ENCODE measurements at regions not wholly inside any gene's neighbourhood (a gene's known extent, or its start where the extent isn't known, plus 50 kb on each side); places are given as distances from the start of the nearest gene placed in this dataset.

DNA sequence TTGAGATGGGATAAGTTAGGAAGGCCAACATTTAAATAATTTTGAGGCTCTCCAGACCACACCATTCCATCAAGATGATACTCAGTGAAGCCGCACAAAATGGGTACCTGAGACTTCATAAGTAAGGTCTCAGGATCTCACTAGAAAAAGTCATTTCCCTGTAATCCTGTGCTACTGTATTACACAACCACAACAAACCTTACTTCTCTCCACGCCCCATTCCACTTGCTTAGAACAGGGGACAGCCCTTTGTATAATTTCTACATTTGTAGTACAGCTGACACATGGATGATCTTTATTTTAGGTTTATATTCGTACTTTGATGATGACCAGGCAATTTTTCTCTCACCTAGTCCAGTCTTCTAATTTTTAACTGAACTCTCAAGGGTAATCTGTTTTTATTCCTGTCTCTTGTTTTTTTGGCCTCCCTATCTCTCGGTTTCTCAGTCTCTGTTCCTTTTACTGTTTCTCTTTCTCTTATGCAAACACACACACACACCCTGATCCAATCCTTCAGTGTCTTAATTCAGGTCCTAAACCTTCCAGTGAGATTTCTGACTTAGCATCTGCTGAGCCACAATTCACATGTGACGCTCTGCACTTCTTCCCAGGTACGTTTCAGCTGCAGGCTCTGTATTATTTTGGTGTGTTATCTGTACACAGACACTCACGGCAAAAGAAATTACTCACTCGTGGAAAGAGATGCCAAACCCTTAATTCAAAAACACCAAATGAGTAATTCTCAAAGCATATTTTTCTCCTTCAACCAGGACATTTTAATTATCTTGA is 223.2 kb upstream of the THBS1 start:
- no peaks in the 10 kb centered on the region for H3K9me3 Mint-ChIP-seq (ENCODE audit: unreplicated experiment)
- Histone ChIP-seq H3K36me3 (ENCODE audit: insufficient read depth, low read length) (no peaks in the 10 kb centered on the region), H3K9ac (ENCODE audit: low read length) (no peak overlapping the region), H3K4me1 (ENCODE audit: insufficient read depth, low read length) (peaks cover 24% of the 10 kb centered on the region), H4K20me1 (ENCODE audit: insufficient read depth, low read length) (no peaks in the 10 kb centered on the region), H3K27ac (ENCODE audit: low read depth, low read length) (no peak overlapping the region), H3K4me2 (ENCODE audit: low read length) (peak overlapping the region; percentile 6), H3K9me3 (ENCODE audit: insufficient read depth, low read depth, low read length) (no peaks in the 10 kb centered on the region), H3K27me3 (ENCODE audit: insufficient read depth, low read length) (no peaks in the 10 kb centered on the region), H2AFZ (ENCODE audit: low read depth, low read length) (no peak overlapping the region), H3K79me2 (ENCODE audit: insufficient read depth, low read length) (no peaks in the 10 kb centered on the region), H3K4me3 (ENCODE audit: insufficient read depth, low read depth, low read length) (no peak overlapping the region)
- no peaks in the 10 kb centered on the region for H3K36me3 Mint-ChIP-seq (ENCODE audit: low read depth, unreplicated experiment)
- FAIRE-seq (peak; percentile 43), DNase-seq (ENCODE audit: low read depth) (peak; percentile 26)
- H3K27me3 Mint-ChIP-seq (ENCODE audit: low read depth, unreplicated experiment) = peaks cover 2% of the 10 kb centered on the region
- H3K27ac Mint-ChIP-seq (ENCODE audit: unreplicated experiment) = no peak overlapping the region
- peaks cover 8% of the 10 kb centered on the region for H3K4me1 Mint-ChIP-seq (ENCODE audit: low read depth, unreplicated experiment)
- TF ChIP-seq, protein P1, sequence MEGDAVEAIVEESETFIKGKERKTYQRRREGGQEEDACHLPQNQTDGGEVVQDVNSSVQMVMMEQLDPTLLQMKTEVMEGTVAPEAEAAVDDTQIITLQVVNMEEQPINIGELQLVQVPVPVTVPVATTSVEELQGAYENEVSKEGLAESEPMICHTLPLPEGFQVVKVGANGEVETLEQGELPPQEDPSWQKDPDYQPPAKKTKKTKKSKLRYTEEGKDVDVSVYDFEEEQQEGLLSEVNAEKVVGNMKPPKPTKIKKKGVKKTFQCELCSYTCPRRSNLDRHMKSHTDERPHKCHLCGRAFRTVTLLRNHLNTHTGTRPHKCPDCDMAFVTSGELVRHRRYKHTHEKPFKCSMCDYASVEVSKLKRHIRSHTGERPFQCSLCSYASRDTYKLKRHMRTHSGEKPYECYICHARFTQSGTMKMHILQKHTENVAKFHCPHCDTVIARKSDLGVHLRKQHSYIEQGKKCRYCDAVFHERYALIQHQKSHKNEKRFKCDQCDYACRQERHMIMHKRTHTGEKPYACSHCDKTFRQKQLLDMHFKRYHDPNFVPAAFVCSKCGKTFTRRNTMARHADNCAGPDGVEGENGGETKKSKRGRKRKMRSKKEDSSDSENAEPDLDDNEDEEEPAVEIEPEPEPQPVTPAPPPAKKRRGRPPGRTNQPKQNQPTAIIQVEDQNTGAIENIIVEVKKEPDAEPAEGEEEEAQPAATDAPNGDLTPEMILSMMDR (IDR thresholded peaks at IDR 0.05; ENCODE audit: insufficient read depth, low read depth, low read length) = no peak
- TF ChIP-seq EZH2 (IDR thresholded peaks at IDR 0.05; ENCODE audit: insufficient read depth, low read length) = no peak
- H3K4me3 Mint-ChIP-seq (ENCODE audit: unreplicated experiment) = no peak overlapping the region

DNA sequence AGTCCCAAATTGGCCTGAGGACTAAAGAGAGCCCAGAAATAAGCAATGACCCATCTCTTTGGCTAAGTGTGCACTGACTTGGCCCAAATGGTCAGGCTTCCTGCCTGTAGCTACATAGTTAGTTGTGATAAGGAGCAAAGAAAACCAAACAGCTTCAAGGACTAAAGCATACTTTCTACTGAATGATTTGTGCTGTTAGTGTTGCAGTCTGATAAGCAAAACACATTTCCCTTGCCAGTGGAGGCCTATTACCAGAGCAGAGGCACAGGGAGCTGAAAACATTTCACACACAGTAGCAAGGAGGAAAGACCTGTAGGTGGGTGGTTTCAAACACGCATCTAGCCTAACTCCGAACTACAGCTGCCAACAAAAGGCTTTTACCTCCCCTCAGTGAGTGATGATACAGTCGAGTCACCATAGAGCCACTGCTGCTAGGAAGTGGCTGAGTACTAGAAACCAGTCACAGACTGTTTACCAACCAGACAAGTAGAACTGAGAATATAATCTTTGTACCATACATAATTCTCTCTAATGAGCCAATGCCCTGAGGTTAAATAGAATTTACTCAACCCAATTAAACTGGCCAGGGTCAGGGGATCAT is 222.3 kb upstream of the THBS1 start:
- Mint-ChIP-seq H3K9me3 (ENCODE audit: unreplicated experiment) (no peaks in the 10 kb centered on the region), H3K4me3 (ENCODE audit: unreplicated experiment) (no peak overlapping the region), H3K27ac (ENCODE audit: unreplicated experiment) (no peak overlapping the region), H3K4me1 (ENCODE audit: low read depth, unreplicated experiment) (peaks cover 8% of the 10 kb centered on the region), H3K36me3 (ENCODE audit: low read depth, unreplicated experiment) (no peaks in the 10 kb centered on the region), H3K27me3 (ENCODE audit: low read depth, unreplicated experiment) (peaks cover under 1% of the 10 kb centered on the region)
- H3K9ac ChIP-seq (ENCODE audit: low read length) = peak overlapping the region; percentile 20
- peak overlapping the region; percentile 6 for H3K4me2 ChIP-seq (ENCODE audit: low read length)
- peak; percentile 37 for FAIRE-seq
- no peaks in the 10 kb centered on the region for H4K20me1 ChIP-seq (ENCODE audit: insufficient read depth, low read length)
- H3K27ac ChIP-seq (ENCODE audit: low read depth, low read length) = peak overlapping the region; percentile 33
- no peak overlapping the region for H3K4me3 ChIP-seq (ENCODE audit: insufficient read depth, low read depth, low read length)
- H3K4me1 ChIP-seq (ENCODE audit: insufficient read depth, low read length) = peaks cover 31% of the 10 kb centered on the region
- DNase-seq (ENCODE audit: low read depth) = peak; percentile 89
- H3K79me2 ChIP-seq (ENCODE audit: insufficient read depth, low read length) = no peaks in the 10 kb centered on the region
- H2AFZ ChIP-seq (ENCODE audit: low read depth, low read length) = no peak overlapping the region
- no peaks in the 10 kb centered on the region for H3K27me3 ChIP-seq (ENCODE audit: insufficient read depth, low read length)
- H3K9me3 ChIP-seq (ENCODE audit: insufficient read depth, low read depth, low read length) = no peaks in the 10 kb centered on the region
- TF ChIP-seq, protein P1 (IDR thresholded peaks at IDR 0.05; ENCODE audit: insufficient read depth, low read depth, low read length) = no peak
- TF ChIP-seq EZH2 (IDR thresholded peaks at IDR 0.05; ENCODE audit: insufficient read depth, low read length) = no peak
- no peaks in the 10 kb centered on the region for H3K36me3 ChIP-seq (ENCODE audit: insufficient read depth, low read length)

DNA sequence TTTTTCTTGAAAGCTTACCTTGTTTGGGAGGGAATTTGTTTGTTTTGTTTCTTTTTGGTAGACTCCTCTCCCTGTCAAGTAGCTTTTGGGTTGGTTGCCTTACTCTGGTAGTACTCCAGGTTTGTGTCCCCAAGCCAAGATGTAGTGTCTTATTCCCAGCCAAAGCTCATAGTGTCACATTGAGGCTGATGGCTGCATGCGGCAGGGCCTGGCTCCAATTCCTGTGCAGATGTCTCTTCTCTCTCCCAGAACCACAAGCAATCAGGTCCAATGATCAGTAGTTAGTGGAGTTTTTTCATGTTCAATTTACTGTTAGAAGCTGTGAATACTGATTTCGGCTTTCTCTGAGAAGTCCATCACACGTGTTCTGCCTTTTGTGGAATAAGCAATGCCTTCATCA is 221.1 kb upstream of the THBS1 start:
- FAIRE-seq (no peak), DNase-seq (ENCODE audit: low read depth) (no peak)
- H3K9ac ChIP-seq (ENCODE audit: low read length) = no peak overlapping the region
- no peak overlapping the region for H3K4me2 ChIP-seq (ENCODE audit: low read length)
- Mint-ChIP-seq H3K27me3 (ENCODE audit: low read depth, unreplicated experiment) (peaks cover 2% of the 10 kb centered on the region), H3K4me1 (ENCODE audit: low read depth, unreplicated experiment) (peaks cover 8% of the 10 kb centered on the region), H3K36me3 (ENCODE audit: low read depth, unreplicated experiment) (no peaks in the 10 kb centered on the region), H3K4me3 (ENCODE audit: unreplicated experiment) (no peak overlapping the region), H3K9me3 (ENCODE audit: unreplicated experiment) (no peaks in the 10 kb centered on the region), H3K27ac (ENCODE audit: unreplicated experiment) (no peak overlapping the region)
- H3K27ac ChIP-seq (ENCODE audit: low read depth, low read length) = no peak overlapping the region
- peaks cover 36% of the 10 kb centered on the region for H3K4me1 ChIP-seq (ENCODE audit: insufficient read depth, low read length)
- H3K9me3 ChIP-seq (ENCODE audit: insufficient read depth, low read depth, low read length) = no peaks in the 10 kb centered on the region
- TF ChIP-seq, protein P1 (IDR thresholded peaks at IDR 0.05; ENCODE audit: insufficient read depth, low read depth, low read length) = no peak
- no peak for TF ChIP-seq EZH2 (IDR thresholded peaks at IDR 0.05; ENCODE audit: insufficient read depth, low read length)
- no peak overlapping the region for H2AFZ ChIP-seq (ENCODE audit: low read depth, low read length)
- no peak overlapping the region for H3K4me3 ChIP-seq (ENCODE audit: insufficient read depth, low read depth, low read length)
- no peaks in the 10 kb centered on the region for H3K36me3 ChIP-seq (ENCODE audit: insufficient read depth, low read length)
- no peaks in the 10 kb centered on the region for H3K27me3 ChIP-seq (ENCODE audit: insufficient read depth, low read length)
- no peaks in the 10 kb centered on the region for H4K20me1 ChIP-seq (ENCODE audit: insufficient read depth, low read length)
- no peaks in the 10 kb centered on the region for H3K79me2 ChIP-seq (ENCODE audit: insufficient read depth, low read length)
